SH-SY5Y (cell line): ENCODE measurements at regions not wholly inside any gene's neighbourhood (a gene's known extent, or its start where the extent isn't known, plus 50 kb on each side); places are given as distances from the start of the nearest gene placed in this dataset.

Experiments used
- GATA2 ChIP-seq: IDR thresholded peaks from 2 replicates; pipeline ENCODE4 v1.6.1; 2011; ENCODE audit warnings: mild to moderate bottlenecking, low read depth, low read length
- GATA3 ChIP-seq: IDR thresholded peaks from 2 replicates; pipeline ENCODE4 v1.6.1; 2011; ENCODE audit warnings: low read depth, mild to moderate bottlenecking, low read length, moderate library complexity

- no peak for TF ChIP-seq GATA3
- TF ChIP-seq GATA2 = no peak
Observed at GRCh38 chr5:96016216-96016615, 54.6 kb upstream of the ELL2 start.
